ENCODE measurements at regions not wholly inside any gene's neighbourhood (a gene's known extent, or its start where the extent isn't known, plus 50 kb on each side); places are given as distances from the start of the nearest gene placed in this dataset.

- no peaks in the 10 kb centered on the region for H3K4me1 ChIP-seq (ENCODE audit: insufficient read depth, low read length)
- no peaks in the 10 kb centered on the region for H3K36me3 ChIP-seq (ENCODE audit: low read depth, low read length)
- POLR2A ChIA-PET (ENCODE audit: unreplicated experiment), result no interaction called here
- no peak overlapping the region for H3K27ac ChIP-seq (ENCODE audit: low read length)
- H3K9me2 ChIP-seq (replicated peaks; ENCODE audit: low read length), result no peaks in the 10 kb centered on the region
- DNase-seq (no peak), ATAC-seq (no peak)
- BruUV-seq (replicated peaks), result no TSS peak
- no peaks in the 10 kb centered on the region for H4K20me1 ChIP-seq (ENCODE audit: low read length)
- no peak overlapping the region for H3K9ac ChIP-seq (ENCODE audit: low read length)
- no peak overlapping the region for H3K4me2 ChIP-seq (ENCODE audit: low read length)
- H2AFZ ChIP-seq (ENCODE audit: low read length), result no peak overlapping the region
- H3K79me2 ChIP-seq (ENCODE audit: low read length), result no peaks in the 10 kb centered on the region
- CTCF ChIA-PET, result no interaction called here
- TF ChIP-seq EZH2 (IDR thresholded peaks at IDR 0.05; ENCODE audit: low read length, unreplicated experiment), result no peak
- TF ChIP-seq EZH2phosphoT487 (IDR thresholded peaks at IDR 0.05; ENCODE audit: borderline replicate concordance, low read length), result no peak
- no peak for TF ChIP-seq CTCF (conservative IDR thresholded peaks at IDR 0.05; ENCODE audit: low read depth, low read length)
- H3K27me3 ChIP-seq (ENCODE audit: low read length), result no peaks in the 10 kb centered on the region
- no peaks in the 10 kb centered on the region for H3K9me3 ChIP-seq (ENCODE audit: low read length)
- intact Hi-C loops (cut with micrococcal nuclease), result no loop called here
- H3K4me3 ChIP-seq (ENCODE audit: low read length), result no peak overlapping the region
- no peaks in the 10 kb centered on the region for H3F3A ChIP-seq (ENCODE audit: low read length, unreplicated experiment)
Measured at GRCh38 chr6:4614637-4615036, 161.6 kb upstream of the CDYL start.

- no peaks in the 10 kb centered on the region for H3K9me2 ChIP-seq (replicated peaks; ENCODE audit: low read length)
- BruUV-seq (replicated peaks), result no TSS peak
- no peak overlapping the region for H2AFZ ChIP-seq (ENCODE audit: low read length)
- H4K20me1 ChIP-seq (ENCODE audit: low read length), result no peaks in the 10 kb centered on the region
- POLR2A ChIA-PET (ENCODE audit: unreplicated experiment), result no interaction called here
- TF ChIP-seq EZH2phosphoT487 (IDR thresholded peaks at IDR 0.05; ENCODE audit: borderline replicate concordance, low read length), result no peak
- no peak for TF ChIP-seq CTCF (conservative IDR thresholded peaks at IDR 0.05; ENCODE audit: low read depth, low read length)
- no peak for TF ChIP-seq EZH2 (IDR thresholded peaks at IDR 0.05; ENCODE audit: low read length, unreplicated experiment)
- no peaks in the 10 kb centered on the region for H3K79me2 ChIP-seq (ENCODE audit: low read length)
- H3K27me3 ChIP-seq (ENCODE audit: low read length), result no peaks in the 10 kb centered on the region
- intact Hi-C loops (cut with micrococcal nuclease), result no loop called here
- no peaks in the 10 kb centered on the region for H3K9me3 ChIP-seq (ENCODE audit: low read length)
- ATAC-seq (no peak), DNase-seq (no peak)
- CTCF ChIA-PET, result no interaction called here
- no peaks in the 10 kb centered on the region for H3K36me3 ChIP-seq (ENCODE audit: low read depth, low read length)
- H3K4me3 ChIP-seq (ENCODE audit: low read length), result no peak overlapping the region
- no peak overlapping the region for H3K27ac ChIP-seq (ENCODE audit: low read length)
- H3K4me2 ChIP-seq (ENCODE audit: low read length), result no peak overlapping the region
- H3F3A ChIP-seq (ENCODE audit: low read length, unreplicated experiment), result no peaks in the 10 kb centered on the region
- no peaks in the 10 kb centered on the region for H3K4me1 ChIP-seq (ENCODE audit: insufficient read depth, low read length)
- no peak overlapping the region for H3K9ac ChIP-seq (ENCODE audit: low read length)
Measured at GRCh38 chr6:4613795-4614194, 162.4 kb upstream of the CDYL start.

GRCh38 chr6:4613381-4613780 is 162.8 kb upstream of the CDYL start:
- BruUV-seq (replicated peaks), result no TSS peak
- H3K9me2 ChIP-seq (replicated peaks; ENCODE audit: low read length), result no peaks in the 10 kb centered on the region
- intact Hi-C loops (cut with micrococcal nuclease), result no loop called here
- TF ChIP-seq EZH2phosphoT487 (IDR thresholded peaks at IDR 0.05; ENCODE audit: borderline replicate concordance, low read length) (no peak), CTCF (conservative IDR thresholded peaks at IDR 0.05; ENCODE audit: low read depth, low read length) (no peak), EZH2 (IDR thresholded peaks at IDR 0.05; ENCODE audit: low read length, unreplicated experiment) (no peak)
- CTCF ChIA-PET, result no interaction called here
- H3K27ac ChIP-seq (ENCODE audit: low read length), result no peak overlapping the region
- ATAC-seq, result no peak
- no peaks in the 10 kb centered on the region for H3K79me2 ChIP-seq (ENCODE audit: low read length)
- no peak overlapping the region for H3K9ac ChIP-seq (ENCODE audit: low read length)
- no peaks in the 10 kb centered on the region for H3K9me3 ChIP-seq (ENCODE audit: low read length)
- no peak for DNase-seq
- no peak overlapping the region for H3K4me2 ChIP-seq (ENCODE audit: low read length)
- no peak overlapping the region for H2AFZ ChIP-seq (ENCODE audit: low read length)
- H3K27me3 ChIP-seq (ENCODE audit: low read length), result no peaks in the 10 kb centered on the region
- POLR2A ChIA-PET (ENCODE audit: unreplicated experiment), result no interaction called here
- H4K20me1 ChIP-seq (ENCODE audit: low read length), result no peaks in the 10 kb centered on the region
- H3K4me3 ChIP-seq (ENCODE audit: low read length), result no peak overlapping the region
- H3K36me3 ChIP-seq (ENCODE audit: low read depth, low read length), result no peaks in the 10 kb centered on the region
- peaks cover 2% of the 10 kb centered on the region for H3K4me1 ChIP-seq (ENCODE audit: insufficient read depth, low read length)
- no peaks in the 10 kb centered on the region for H3F3A ChIP-seq (ENCODE audit: low read length, unreplicated experiment)
